Stimulated activated CD4-positive, alpha-beta T cell treated with anti-CD3 and anti-CD28 coated beads, Interleukin-2, amount 100 ng/mL, for 48 hours (primary cell): ENCODE measurements at regions not wholly inside any gene's neighbourhood (a gene's known extent, or its start where the extent isn't known, plus 50 kb on each side); places are given as distances from the start of the nearest gene placed in this dataset.
"Not testable (repeated sequence)": the region's sequence is repeated elsewhere in the genome, so short reads cannot be mapped to it uniquely, and the experiment has no call there.

Experiments
- DNase-seq, 2 donors: peaks; one replicate each; pipeline ENCODE4 v3.0.0-alpha.2; 2020

- not testable (repeated sequence) for DNase-seq
These were observed 150.0 kb downstream of the AVL9 start for GRCh38 chr7:32645255-32645654.

GRCh38 chr7:32643194-32643593 lies 147.9 kb downstream of the AVL9 start:
- DNase-seq, result no peak

GRCh38 chr7:32639122-32639521 lies 143.8 kb downstream of the AVL9 start:
- no peak for DNase-seq

GRCh38 chr7:32638479-32639121 lies 143.3 kb downstream of the AVL9 start:
- not testable (repeated sequence) for DNase-seq
